GM12878 (cell line): ENCODE measurements at regions not wholly inside any gene's neighbourhood (a gene's known extent, or its start where the extent isn't known, plus 50 kb on each side); places are given as distances from the start of the nearest gene placed in this dataset.

Source experiments
- CHD4 ChIP-seq: fragments of 200-600 bp; sonication (generic); IDR thresholded peaks from 2 replicates; pipeline ENCODE4 v1.6.1; 2016; ENCODE audit warnings: mild to moderate bottlenecking
- CTCF ChIP-seq, 3 experiments: IDR thresholded peaks in 2 of 3; conservative IDR thresholded peaks in 1 of 3; 2 replicates each; pipeline ENCODE4 v1.5.1; 2011; ENCODE audit warnings: low read depth in 3 of 3, low read length in 3 of 3, mild to moderate bottlenecking in 3 of 3, control low read depth in 2 of 3, moderate library complexity in 2 of 3, inconsistent platforms in 1 of 3, mixed read lengths in 1 of 3; ENCODE audit not compliant: control insufficient read depth in 2 of 3, insufficient read depth in 1 of 3; ENCODE audit errors: extremely low read depth in 1 of 3
- HCFC1 ChIP-seq: fragments of 150-350 bp; IDR thresholded peaks from 2 replicates; pipeline ENCODE4 v1.6.1; 2014; ENCODE audit warnings: low read length
- POLR2AphosphoS2 ChIP-seq: IDR thresholded peaks from 2 replicates; pipeline ENCODE4 v1.6.1; 2011; ENCODE audit warnings: low read depth, mild to moderate bottlenecking, low read length, improper control_type of control experiment, moderate library complexity
- TAF1 ChIP-seq: IDR thresholded peaks from 2 replicates; pipeline ENCODE4 v1.6.1; 2011; ENCODE audit warnings: mild to moderate bottlenecking, low read depth, low read length, borderline replicate concordance
- TCF7 ChIP-seq: IDR thresholded peaks from 2 replicates; pipeline ENCODE4 v1.6.1; 2014; ENCODE audit warnings: antibody characterized with exemption, borderline replicate concordance

DNA sequence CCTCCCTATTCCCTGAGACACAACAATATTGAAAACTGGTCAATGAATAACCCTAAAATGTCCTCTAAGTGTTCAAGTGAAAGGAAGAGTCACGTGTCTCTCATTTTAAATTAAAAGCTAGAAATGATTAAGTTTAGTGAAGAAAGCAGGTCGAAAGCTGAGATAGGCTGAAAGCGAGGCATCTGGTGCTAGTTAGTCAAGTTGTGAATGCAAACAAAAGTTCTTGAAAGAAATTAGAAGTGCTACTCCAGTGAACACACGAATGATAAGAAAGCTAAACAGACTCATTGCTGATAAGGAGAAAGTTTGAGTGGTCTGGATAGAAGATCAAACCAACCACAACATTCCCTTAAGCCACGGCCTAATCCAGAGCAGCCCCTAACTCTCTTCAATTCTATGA is 99.4 kb upstream of the ZNF507 start:
- TF ChIP-seq CTCF (IDR thresholded peaks at IDR 0.05 in 2 of 3, conservative IDR thresholded peaks at IDR 0.05 in 1 of 3; ENCODE audit: control insufficient read depth in 2 of 3, extremely low read depth in 1 of 3, insufficient read depth in 1 of 3, low read depth in 3 of 3, low read length in 3 of 3) (no peak), HCFC1 (no peak), CHD4 (no peak), TAF1 (no peak), POLR2AphosphoS2 (no peak), TCF7 (no peak)
